Keratinocyte (primary cell): ENCODE measurements at regions not wholly inside any gene's neighbourhood (a gene's known extent, or its start where the extent isn't known, plus 50 kb on each side); places are given as distances from the start of the nearest gene placed in this dataset.

ENCODE experiments used
- CTCF ChIP-seq, 3 experiments: IDR thresholded peaks in 1 of 3; conservative IDR thresholded peaks in 1 of 3; optimal IDR thresholded peaks in 1 of 3; 2 replicates in 2 of 3; 3 replicates in 1 of 3; pipeline versions ENCODE3 to v1.5.1; 2011; ENCODE audit warnings: low read length in 3 of 3, mild to moderate bottlenecking in 3 of 3, moderate library complexity in 2 of 3, control low read depth in 1 of 3, inconsistent platforms in 1 of 3; ENCODE audit not compliant: insufficient read depth in 2 of 3; ENCODE audit errors: extremely low read depth in 1 of 3
- EZH2 ChIP-seq: IDR thresholded peaks from one replicate; pipeline ENCODE4 v1.6.1; 2012; ENCODE audit warnings: inconsistent platforms, mild to moderate bottlenecking, low read length, moderate library complexity

- TF ChIP-seq CTCF (optimal IDR thresholded peaks at IDR 0.05 in 1 of 3, IDR thresholded peaks at IDR 0.05 in 1 of 3, conservative IDR thresholded peaks at IDR 0.05 in 1 of 3; ENCODE audit: extremely low read depth in 1 of 3, insufficient read depth in 2 of 3, low read length in 3 of 3) (no peak), EZH2 (no peak)
These were observed 154.5 kb downstream of the QRSL1 start for GRCh38 chr6:106783640-106784566.
